ENCODE measurements at regions not wholly inside any gene's neighbourhood (a gene's known extent, or its start where the extent isn't known, plus 50 kb on each side); places are given as distances from the start of the nearest gene placed in this dataset.

DNA sequence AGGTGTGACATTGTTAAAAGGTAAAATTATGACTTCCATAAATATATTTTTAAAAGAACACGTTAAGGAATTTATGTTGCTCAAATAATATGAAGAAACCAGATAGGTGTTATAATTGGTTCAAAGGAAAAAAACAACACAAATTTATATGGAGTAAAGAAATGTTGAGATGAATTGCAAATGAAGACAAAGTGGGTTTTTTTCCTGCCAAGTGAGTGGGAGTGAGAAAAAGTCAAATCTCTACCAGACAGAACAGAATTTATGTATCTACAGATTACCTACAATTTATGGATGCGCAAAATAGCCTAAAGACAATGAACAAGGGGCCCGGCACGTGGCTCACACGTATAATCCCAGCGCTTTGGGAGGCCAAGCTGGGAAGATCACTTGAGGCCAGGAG, 159.7 kb upstream of the SLC1A4 start:
- TF ChIP-seq, protein P1, sequence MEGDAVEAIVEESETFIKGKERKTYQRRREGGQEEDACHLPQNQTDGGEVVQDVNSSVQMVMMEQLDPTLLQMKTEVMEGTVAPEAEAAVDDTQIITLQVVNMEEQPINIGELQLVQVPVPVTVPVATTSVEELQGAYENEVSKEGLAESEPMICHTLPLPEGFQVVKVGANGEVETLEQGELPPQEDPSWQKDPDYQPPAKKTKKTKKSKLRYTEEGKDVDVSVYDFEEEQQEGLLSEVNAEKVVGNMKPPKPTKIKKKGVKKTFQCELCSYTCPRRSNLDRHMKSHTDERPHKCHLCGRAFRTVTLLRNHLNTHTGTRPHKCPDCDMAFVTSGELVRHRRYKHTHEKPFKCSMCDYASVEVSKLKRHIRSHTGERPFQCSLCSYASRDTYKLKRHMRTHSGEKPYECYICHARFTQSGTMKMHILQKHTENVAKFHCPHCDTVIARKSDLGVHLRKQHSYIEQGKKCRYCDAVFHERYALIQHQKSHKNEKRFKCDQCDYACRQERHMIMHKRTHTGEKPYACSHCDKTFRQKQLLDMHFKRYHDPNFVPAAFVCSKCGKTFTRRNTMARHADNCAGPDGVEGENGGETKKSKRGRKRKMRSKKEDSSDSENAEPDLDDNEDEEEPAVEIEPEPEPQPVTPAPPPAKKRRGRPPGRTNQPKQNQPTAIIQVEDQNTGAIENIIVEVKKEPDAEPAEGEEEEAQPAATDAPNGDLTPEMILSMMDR (IDR thresholded peaks at IDR 0.05): no peak
- no peak for TF ChIP-seq SIN3A (IDR thresholded peaks at IDR 0.05; ENCODE audit: borderline replicate concordance, insufficient read depth, low read depth, low read length)
- TF ChIP-seq TCF7L2 (IDR thresholded peaks at IDR 0.05; ENCODE audit: low read depth, low read length): no peak
- TF ChIP-seq, protein P2, sequence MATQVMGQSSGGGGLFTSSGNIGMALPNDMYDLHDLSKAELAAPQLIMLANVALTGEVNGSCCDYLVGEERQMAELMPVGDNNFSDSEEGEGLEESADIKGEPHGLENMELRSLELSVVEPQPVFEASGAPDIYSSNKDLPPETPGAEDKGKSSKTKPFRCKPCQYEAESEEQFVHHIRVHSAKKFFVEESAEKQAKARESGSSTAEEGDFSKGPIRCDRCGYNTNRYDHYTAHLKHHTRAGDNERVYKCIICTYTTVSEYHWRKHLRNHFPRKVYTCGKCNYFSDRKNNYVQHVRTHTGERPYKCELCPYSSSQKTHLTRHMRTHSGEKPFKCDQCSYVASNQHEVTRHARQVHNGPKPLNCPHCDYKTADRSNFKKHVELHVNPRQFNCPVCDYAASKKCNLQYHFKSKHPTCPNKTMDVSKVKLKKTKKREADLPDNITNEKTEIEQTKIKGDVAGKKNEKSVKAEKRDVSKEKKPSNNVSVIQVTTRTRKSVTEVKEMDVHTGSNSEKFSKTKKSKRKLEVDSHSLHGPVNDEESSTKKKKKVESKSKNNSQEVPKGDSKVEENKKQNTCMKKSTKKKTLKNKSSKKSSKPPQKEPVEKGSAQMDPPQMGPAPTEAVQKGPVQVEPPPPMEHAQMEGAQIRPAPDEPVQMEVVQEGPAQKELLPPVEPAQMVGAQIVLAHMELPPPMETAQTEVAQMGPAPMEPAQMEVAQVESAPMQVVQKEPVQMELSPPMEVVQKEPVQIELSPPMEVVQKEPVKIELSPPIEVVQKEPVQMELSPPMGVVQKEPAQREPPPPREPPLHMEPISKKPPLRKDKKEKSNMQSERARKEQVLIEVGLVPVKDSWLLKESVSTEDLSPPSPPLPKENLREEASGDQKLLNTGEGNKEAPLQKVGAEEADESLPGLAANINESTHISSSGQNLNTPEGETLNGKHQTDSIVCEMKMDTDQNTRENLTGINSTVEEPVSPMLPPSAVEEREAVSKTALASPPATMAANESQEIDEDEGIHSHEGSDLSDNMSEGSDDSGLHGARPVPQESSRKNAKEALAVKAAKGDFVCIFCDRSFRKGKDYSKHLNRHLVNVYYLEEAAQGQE (IDR thresholded peaks at IDR 0.05; ENCODE audit: insufficient read depth in 1 of 2, low read depth in 2 of 2, low read length in 1 of 2): no peak
- TF ChIP-seq POLR2AphosphoS5 (IDR thresholded peaks at IDR 0.05; ENCODE audit: low read depth, low read length): no peak
- Histone ChIP-seq H3K27ac (ENCODE audit: low read length) (no peak overlapping the region), H3K27me3 (ENCODE audit: control insufficient read depth, insufficient read depth, low read length) (no peaks in the 10 kb centered on the region), H3K36me3 (ENCODE audit: control insufficient read depth, insufficient read depth, low read length) (no peaks in the 10 kb centered on the region), H3K4me1 (ENCODE audit: control insufficient read depth, insufficient read depth, low read length) (peaks cover 13% of the 10 kb centered on the region; the same call in 1 of the 2 replicates), H3K9me3 (ENCODE audit: control insufficient read depth, insufficient read depth, low read depth, low read length) (no peaks in the 10 kb centered on the region), H3K4me3 (ENCODE audit: low read depth in 2 of 2, low read length in 2 of 2) (no peak overlapping the region)
- in situ Hi-C loops (cut with HindIII; ENCODE audit: low pct_unique_long_range_greater_than_20kb, low sequenced_read_pairs): no loop called here
- CTCF ChIA-PET: no interaction called here
- ATAC-seq (no peak), DNase-seq (ENCODE audit: low read depth, low spot score) (no peak)
- POLR2A ChIA-PET: no interaction called here
- intact Hi-C loops (cut with micrococcal nuclease; ENCODE audit: unreplicated experiment): no loop called here
- BruUV-seq (replicated peaks): no TSS peak

DNA sequence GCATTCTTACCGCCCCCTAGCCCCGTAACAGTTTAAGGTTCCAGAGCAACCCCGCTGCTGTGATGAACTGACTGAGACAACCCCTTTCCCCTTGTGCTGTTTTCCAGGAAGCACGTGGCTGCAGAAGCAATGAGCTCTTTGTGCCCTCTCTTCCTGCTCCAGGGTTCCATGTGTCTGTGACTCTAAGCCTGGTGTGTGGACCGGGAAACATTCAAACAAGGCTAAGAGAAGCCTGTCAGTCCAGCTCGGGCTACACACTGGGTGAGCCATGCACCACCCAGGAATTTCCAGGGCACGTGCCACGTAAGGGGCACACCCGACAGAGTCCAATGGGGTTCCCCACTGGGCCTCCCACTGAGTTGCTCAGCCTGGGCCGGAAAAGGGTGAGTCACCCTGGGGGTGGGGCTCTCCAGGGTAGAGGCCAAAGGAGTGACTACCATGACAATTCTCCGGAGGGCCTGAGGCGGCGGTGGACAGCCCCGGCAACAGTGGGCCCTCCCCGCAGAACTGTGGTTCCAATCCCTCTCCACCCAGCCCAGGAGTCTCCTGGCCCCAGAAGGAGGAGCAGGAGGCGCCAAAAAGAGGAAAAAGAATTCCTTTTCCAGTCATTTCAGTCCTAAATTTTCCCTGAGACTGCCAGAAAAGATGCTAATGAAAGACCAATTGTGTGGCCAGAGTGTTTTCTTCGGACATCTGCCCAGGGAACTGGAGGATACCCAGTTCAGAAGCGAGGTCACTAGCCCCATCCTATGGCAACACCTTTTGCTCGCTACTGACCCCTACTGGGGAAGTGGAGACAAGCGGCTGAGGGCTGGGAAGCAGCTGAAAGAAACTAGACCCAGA, 157.8 kb upstream of the SLC1A4 start:
- Histone ChIP-seq H3K27ac (ENCODE audit: low read length) (peak overlapping the region; percentile 70), H3K4me3 (ENCODE audit: low read depth in 2 of 2, low read length in 2 of 2) (peak overlapping the region in 1 of 2 experiments; percentile 31; a peak in 1 of 4 replicates), H3K36me3 (ENCODE audit: control insufficient read depth, insufficient read depth, low read length) (no peaks in the 10 kb centered on the region), H3K9me3 (ENCODE audit: control insufficient read depth, insufficient read depth, low read depth, low read length) (no peaks in the 10 kb centered on the region), H3K27me3 (ENCODE audit: control insufficient read depth, insufficient read depth, low read length) (no peaks in the 10 kb centered on the region), H3K4me1 (ENCODE audit: control insufficient read depth, insufficient read depth, low read length) (peaks cover 13% of the 10 kb centered on the region)
- POLR2A ChIA-PET: interaction anchor here (0.6 kb wide), 1 partner anchor 87 kb away, joined by 3 read pairs; no protein-coding TSS in a partner anchor
- BruUV-seq (replicated peaks): no TSS peak
- DNase-seq (ENCODE audit: low read depth, low spot score) (peak; percentile 88), ATAC-seq (peak; percentile 94)
- TF ChIP-seq, protein P2 (IDR thresholded peaks at IDR 0.05; ENCODE audit: insufficient read depth in 1 of 2, low read depth in 2 of 2, low read length in 1 of 2): no peak
- TF ChIP-seq, protein P1 (IDR thresholded peaks at IDR 0.05): peak; percentile 93
- CTCF ChIA-PET: interaction anchor here (0.5 to 1.3 kb wide), 4 partner anchors 28 to 103 kb away, joined by 3 to 9 read pairs (median 4); no protein-coding TSS in a partner anchor
- intact Hi-C loops (cut with micrococcal nuclease; ENCODE audit: unreplicated experiment) (no loop called here), in situ Hi-C loops (cut with HindIII; ENCODE audit: low pct_unique_long_range_greater_than_20kb, low sequenced_read_pairs) (no loop called here)
